ENCODE measurements at regions not wholly inside any gene's neighbourhood (a gene's known extent, or its start where the extent isn't known, plus 50 kb on each side); places are given as distances from the start of the nearest gene placed in this dataset.

- peak in 1 of 2 donors; percentile 9 for DNase-seq (ENCODE audit: low read depth in 2 of 2)
Measured at GRCh38 chr13:99648927-99649326, 147.7 kb downstream of the TM9SF2 start.

GRCh38 chr13:99648066-99648665 lies 146.9 kb downstream of the TM9SF2 start:
- DNase-seq (ENCODE audit: low read depth in 2 of 2): no peak

- no peak for DNase-seq (ENCODE audit: low read depth in 2 of 2)
Measured at GRCh38 chr13:99647596-99647985, 146.3 kb downstream of the TM9SF2 start.

GRCh38 chr13:99646866-99647595 lies 145.8 kb downstream of the TM9SF2 start:
- no peak for DNase-seq (ENCODE audit: low read depth in 2 of 2)

GRCh38 chr13:99642841-99643240 lies 141.6 kb downstream of the TM9SF2 start:
- no peak for DNase-seq (ENCODE audit: low read depth in 2 of 2)

GRCh38 chr13:99642006-99642405 lies 140.7 kb downstream of the TM9SF2 start:
- no peak for DNase-seq (ENCODE audit: low read depth in 2 of 2)

GRCh38 chr13:99640260-99640659 lies 139.0 kb downstream of the TM9SF2 start:
- DNase-seq (ENCODE audit: low read depth in 2 of 2): no peak

- no peak for DNase-seq (ENCODE audit: low read depth in 2 of 2)
Measured at GRCh38 chr13:99639126-99639525, 137.9 kb downstream of the TM9SF2 start.

GRCh38 chr13:99636728-99637353 lies 135.6 kb downstream of the TM9SF2 start:
- no peak for DNase-seq (ENCODE audit: low read depth in 2 of 2)

GRCh38 chr13:99636306-99636705 lies 135.0 kb downstream of the TM9SF2 start:
- DNase-seq (ENCODE audit: low read depth in 2 of 2): no peak

- no peak for DNase-seq (ENCODE audit: low read depth in 2 of 2)
Measured at GRCh38 chr13:99634672-99635071, 133.4 kb downstream of the TM9SF2 start.

GRCh38 chr13:99630269-99630898 lies 129.1 kb downstream of the TM9SF2 start:
- no peak for DNase-seq (ENCODE audit: low read depth in 2 of 2)

GRCh38 chr13:99629641-99630040 lies 128.4 kb downstream of the TM9SF2 start:
- no peak for DNase-seq (ENCODE audit: low read depth in 2 of 2)

GRCh38 chr13:99628442-99628841 lies 127.2 kb downstream of the TM9SF2 start:
- DNase-seq (ENCODE audit: low read depth in 2 of 2): no peak

- DNase-seq (ENCODE audit: low read depth in 2 of 2): no peak
Measured at GRCh38 chr13:99626461-99627082, 125.3 kb downstream of the TM9SF2 start.

GRCh38 chr13:99624936-99625540 lies 123.8 kb downstream of the TM9SF2 start:
- DNase-seq (ENCODE audit: low read depth in 2 of 2): no peak

- no peak for DNase-seq (ENCODE audit: low read depth in 2 of 2)
Measured at GRCh38 chr13:99620806-99621205, 119.5 kb downstream of the TM9SF2 start.

GRCh38 chr13:99619207-99619606 lies 117.9 kb downstream of the TM9SF2 start:
- no peak for DNase-seq (ENCODE audit: low read depth in 2 of 2)

GRCh38 chr13:99617474-99618255 lies 116.4 kb downstream of the TM9SF2 start:
- DNase-seq (ENCODE audit: low read depth in 2 of 2): peak; percentile 45 to 61

- peak; percentile 47 to 68 for DNase-seq (ENCODE audit: low read depth in 2 of 2)
Measured at GRCh38 chr13:99614465-99614885, 113.2 kb downstream of the TM9SF2 start.
